ENCODE measurements at regions not wholly inside any gene's neighbourhood (a gene's known extent, or its start where the extent isn't known, plus 50 kb on each side); places are given as distances from the start of the nearest gene placed in this dataset.

DNA sequence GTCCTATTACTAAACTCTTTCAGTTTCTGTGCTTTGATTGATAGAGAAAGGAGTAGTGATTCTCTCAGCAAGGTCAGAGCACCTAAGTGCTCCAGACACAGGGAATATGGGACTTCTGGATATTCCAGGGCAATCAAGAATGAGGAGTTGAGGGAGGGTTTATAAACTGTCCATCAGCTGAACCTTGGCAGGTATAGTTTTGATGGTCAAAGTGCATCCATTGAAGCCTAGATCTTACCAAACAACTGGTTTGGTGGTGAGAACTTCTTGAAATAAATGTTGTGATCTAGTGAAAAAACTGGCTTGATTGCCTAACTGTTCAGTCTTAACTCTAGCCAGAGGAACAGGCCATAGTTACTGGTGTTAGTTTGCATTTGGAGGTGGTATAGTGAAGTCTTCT is 207.0 kb upstream of the ONECUT1 start:
- TF ChIP-seq, protein P1, sequence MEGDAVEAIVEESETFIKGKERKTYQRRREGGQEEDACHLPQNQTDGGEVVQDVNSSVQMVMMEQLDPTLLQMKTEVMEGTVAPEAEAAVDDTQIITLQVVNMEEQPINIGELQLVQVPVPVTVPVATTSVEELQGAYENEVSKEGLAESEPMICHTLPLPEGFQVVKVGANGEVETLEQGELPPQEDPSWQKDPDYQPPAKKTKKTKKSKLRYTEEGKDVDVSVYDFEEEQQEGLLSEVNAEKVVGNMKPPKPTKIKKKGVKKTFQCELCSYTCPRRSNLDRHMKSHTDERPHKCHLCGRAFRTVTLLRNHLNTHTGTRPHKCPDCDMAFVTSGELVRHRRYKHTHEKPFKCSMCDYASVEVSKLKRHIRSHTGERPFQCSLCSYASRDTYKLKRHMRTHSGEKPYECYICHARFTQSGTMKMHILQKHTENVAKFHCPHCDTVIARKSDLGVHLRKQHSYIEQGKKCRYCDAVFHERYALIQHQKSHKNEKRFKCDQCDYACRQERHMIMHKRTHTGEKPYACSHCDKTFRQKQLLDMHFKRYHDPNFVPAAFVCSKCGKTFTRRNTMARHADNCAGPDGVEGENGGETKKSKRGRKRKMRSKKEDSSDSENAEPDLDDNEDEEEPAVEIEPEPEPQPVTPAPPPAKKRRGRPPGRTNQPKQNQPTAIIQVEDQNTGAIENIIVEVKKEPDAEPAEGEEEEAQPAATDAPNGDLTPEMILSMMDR (conservative IDR thresholded peaks at IDR 0.05) = no peak
- TF ChIP-seq ZFX (IDR thresholded peaks at IDR 0.05) = no peak

Measured in C4-2B (cell line).